B cell (primary cell): ENCODE measurements at regions not wholly inside any gene's neighbourhood (a gene's known extent, or its start where the extent isn't known, plus 50 kb on each side); places are given as distances from the start of the nearest gene placed in this dataset.

Experiments
- ATAC-seq: fragments of 200-7000 bp; cut with Tn5 transposase; one replicate; pipeline ENCODE4 v1.10.0; 2021; ENCODE audit warnings: low read depth, mild to moderate bottlenecking, moderate number of reproducible peaks, moderate library complexity
- CTCF ChIA-PET: fragments of 350-600 bp; sonication (Branson Sonifier 250); formaldehyde crosslinking; loops from one replicate; lab custom pipeline; 2021; ENCODE audit warnings: antibody characterized with exemption, inconsistent platforms; lab: Charles Lee
- POLR2A ChIA-PET: fragments of 350-600 bp; sonication (Branson Sonifier 250); formaldehyde crosslinking; loops from one replicate; lab custom pipeline; 2021; ENCODE audit warnings: antibody characterized with exemption; lab: Charles Lee
- DNase-seq: peaks from one replicate; pipeline ENCODE4 v3.0.0; 2013
- H2AFZ ChIP-seq: 2 replicates; pipeline ENCODE4 v1.6.1; 2012; ENCODE audit warnings: mild to moderate bottlenecking, low read depth, low read length; ENCODE audit not compliant: insufficient read depth, poor library complexity, severe bottlenecking
- H3K27ac ChIP-seq, 2 donors: 1 replicate in 1 of 2; 2 replicates in 1 of 2; pipeline ENCODE4 v1.5.1; 2012 to 2013; ENCODE audit warnings: low read length in 2 of 2, mild to moderate bottlenecking in 2 of 2, moderate library complexity in 1 of 2
- H3K27me3 ChIP-seq, 4 experiments: fragments of 200-600 bp in 1 of 4; sonication (generic) in 1 of 4; replicated peaks in 1 of 4; 1 replicate in 2 of 4; 2 replicates in 2 of 4; pipeline versions ENCODE4 v1.6.1 to v1.7.0; 2013 to 2016; ENCODE audit warnings: low read length in 3 of 4, mild to moderate bottlenecking in 2 of 4, mixed read lengths in 1 of 4, moderate library complexity in 1 of 4; ENCODE audit not compliant: insufficient read depth in 4 of 4, control insufficient read depth in 3 of 4; ENCODE audit errors: control extremely low read depth in 1 of 4
- H3K36me3 ChIP-seq, 2 experiments: replicated peaks in 1 of 2; 1 replicate in 1 of 2; 2 replicates in 1 of 2; pipeline versions ENCODE4 v1.6.1 to v1.7.1; 2013; ENCODE audit warnings: low read length in 1 of 2; ENCODE audit not compliant: insufficient read depth in 2 of 2, control insufficient read depth in 1 of 2; ENCODE audit errors: control extremely low read depth in 1 of 2, extremely low read depth in 1 of 2
- H3K4me1 ChIP-seq, 2 donors: fragments of 200-600 bp in 1 of 2; sonication (generic) in 1 of 2; 1 replicate in 1 of 2; 2 replicates in 1 of 2; pipeline versions ENCODE4 v1.5.1 to v1.6.1; 2013 to 2017; ENCODE audit warnings: low read length in 2 of 2; ENCODE audit not compliant: control insufficient read depth in 2 of 2, insufficient read depth in 2 of 2
- H3K4me2 ChIP-seq: replicated peaks from 2 replicates; pipeline ENCODE3; 2012; ENCODE audit warnings: mild to moderate bottlenecking, low read depth, low read length; ENCODE audit not compliant: poor library complexity, severe bottlenecking
- H3K4me3 ChIP-seq, 5 experiments: fragments of 200-600 bp in 1 of 5; sonication (generic) in 1 of 5; 1 replicate in 3 of 5; 2 replicates in 2 of 5; pipeline versions ENCODE4 v1.5.1 to v1.7.0; 2011 to 2016; ENCODE audit warnings: low read length in 4 of 5, mild to moderate bottlenecking in 4 of 5, low read depth in 2 of 5, control low read depth in 1 of 5, moderate library complexity in 1 of 5; ENCODE audit not compliant: insufficient read depth in 1 of 5; ENCODE audit errors: control extremely low read depth in 1 of 5, extremely low read depth in 1 of 5
- H3K79me2 ChIP-seq: fragments of 200-600 bp; sonication (generic); one replicate; pipeline ENCODE4 v1.6.0; 2016; ENCODE audit warnings: low read length; ENCODE audit not compliant: control insufficient read depth, insufficient read depth
- H3K9ac ChIP-seq: fragments of 200-600 bp; sonication (generic); 2 replicates; pipeline ENCODE4 v1.6.1; 2017; ENCODE audit warnings: mild to moderate bottlenecking, low read length, moderate library complexity
- H3K9me3 ChIP-seq, 3 donors: one replicate each; pipeline versions ENCODE4 v1.6.1 to v1.7.1; 2013; ENCODE audit warnings: low read length in 2 of 3; ENCODE audit not compliant: control insufficient read depth in 2 of 3, insufficient read depth in 1 of 3; ENCODE audit errors: control extremely low read depth in 1 of 3
- H4K20me1 ChIP-seq: 2 replicates; pipeline ENCODE4 v1.6.0; 2012; ENCODE audit warnings: mild to moderate bottlenecking, low read length; ENCODE audit not compliant: insufficient read depth, control insufficient read depth, poor library complexity, severe bottlenecking
- H3K27ac Mint-ChIP-seq: one replicate; pipeline ENCODE4 v1.8.0; 2021; ENCODE audit warnings: mixed read lengths
- H3K27me3 Mint-ChIP-seq: one replicate; pipeline ENCODE4 v1.8.0; 2021; ENCODE audit warnings: mixed read lengths
- H3K4me1 Mint-ChIP-seq: one replicate; pipeline ENCODE4 v1.8.0; 2021; ENCODE audit warnings: mixed read lengths
- H3K4me3 Mint-ChIP-seq: one replicate; pipeline ENCODE4 v1.8.0; 2021; ENCODE audit warnings: mixed read lengths
- H3K9me3 Mint-ChIP-seq: one replicate; pipeline ENCODE4 v1.8.0; 2022; ENCODE audit warnings: mixed read lengths; ENCODE audit not compliant: insufficient read depth
- CTCF ChIP-seq: fragments of 200-600 bp; IDR thresholded peaks from one replicate; pipeline ENCODE4 v1.8.0; 2022; ENCODE audit warnings: antibody characterized with exemption, mild to moderate bottlenecking
- EZH2 ChIP-seq: IDR thresholded peaks from 2 replicates; pipeline ENCODE4 v1.6.1; 2012; ENCODE audit warnings: borderline replicate concordance, low read depth, mild to moderate bottlenecking, moderate library complexity, low read length; ENCODE audit not compliant: insufficient read depth, poor library complexity, severe bottlenecking
- WGBS: methylation state at CpG from one replicate; pipeline ENCODE4 v1.1.5; 2013; ENCODE audit warnings: missing lambda C conversion rate; ENCODE audit not compliant: insufficient coverage; 5-methylcytosine and 5-hydroxymethylcytosine counted together
- intact Hi-C: fragments of 100-400 bp; cut with micrococcal nuclease; formaldehyde crosslinking; loops from one replicate; pipeline ENCODE4 v1.10.0; 2022

DNA sequence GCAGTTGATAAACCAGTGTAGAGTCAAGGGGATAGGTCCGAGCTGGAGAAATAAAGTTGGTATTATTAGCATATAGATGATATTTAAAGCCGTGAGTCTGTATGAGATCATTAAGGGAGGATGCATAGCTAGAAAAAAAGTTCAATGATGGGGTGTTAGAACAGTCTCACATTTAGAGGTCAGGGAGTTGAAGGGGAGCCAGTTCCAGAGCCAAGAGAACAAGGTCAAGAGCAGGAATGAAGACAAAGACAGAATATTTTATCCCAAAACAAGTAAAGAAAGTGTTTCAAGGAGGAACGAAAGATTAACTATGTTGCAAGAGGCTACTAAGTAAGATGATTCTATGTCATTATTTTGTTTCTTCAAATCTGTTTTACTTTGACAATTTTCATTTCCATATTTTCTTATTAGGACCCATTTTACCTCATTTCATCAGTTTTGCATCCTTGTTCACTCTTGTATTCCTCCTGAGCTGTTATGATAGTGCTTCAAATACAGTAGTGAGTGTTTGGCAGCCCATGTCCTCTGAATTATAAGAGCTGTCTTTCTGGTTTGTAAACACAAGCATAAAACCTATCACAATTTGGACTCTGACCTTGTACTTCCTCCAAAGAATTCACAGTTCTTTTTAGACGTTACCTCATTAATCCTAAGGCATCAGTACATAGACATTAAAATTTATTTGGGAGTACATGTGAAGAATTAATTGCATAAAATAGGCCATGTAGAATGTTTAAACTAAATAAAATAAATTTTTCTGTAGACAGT lies 695.7 kb upstream of the NECTIN3 start:
- DNase-seq, result no peak
- ChIA-PET POLR2A (no interaction called here), CTCF (no interaction called here)
- Histone ChIP-seq H3K9ac (no peak overlapping the region), H3K9me3 (no peaks in the 10 kb centered on the region), H3K4me3 (no peak overlapping the region), H3K4me1 (no peaks in the 10 kb centered on the region), H3K79me2 (no peaks in the 10 kb centered on the region), H3K27me3 (no peaks in the 10 kb centered on the region), H3K36me3 (no peaks in the 10 kb centered on the region), H3K27ac (no peak overlapping the region), H2AFZ (no peak overlapping the region), H3K4me2 (no peak overlapping the region), H4K20me1 (no peaks in the 10 kb centered on the region)
- WGBS, result 88% methylated on average over 2 of the region's 4 CpGs
- Mint-ChIP-seq H3K4me1 (no peaks in the 10 kb centered on the region), H3K9me3 (no peaks in the 10 kb centered on the region), H3K27ac (no peak overlapping the region), H3K27me3 (no peaks in the 10 kb centered on the region), H3K4me3 (no peak overlapping the region)
- TF ChIP-seq EZH2, result no peak
- ATAC-seq, result no peak
- intact Hi-C loops, result no loop called here

DNA sequence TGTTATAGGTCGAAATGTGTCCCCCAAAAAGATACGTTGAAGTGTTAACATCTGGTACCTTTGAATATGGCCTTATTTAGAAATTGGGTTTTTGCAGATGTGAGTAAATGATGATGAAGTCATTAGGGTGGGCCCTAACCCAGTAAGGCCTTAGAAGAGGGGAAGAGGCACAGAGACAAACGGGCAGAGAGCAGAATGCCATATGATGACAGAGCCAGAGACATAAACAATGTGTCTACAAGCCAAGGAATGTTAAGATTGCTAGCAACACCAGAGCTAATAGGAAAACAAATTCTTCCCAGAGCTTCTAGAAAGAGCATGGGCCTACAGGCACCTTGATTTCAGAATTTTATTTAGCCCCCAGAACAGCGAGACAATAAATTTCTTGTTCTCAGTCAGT lies 693.1 kb upstream of the NECTIN3 start:
- no peaks in the 10 kb centered on the region for H3K4me1 ChIP-seq
- ATAC-seq (no peak), DNase-seq (no peak)
- Mint-ChIP-seq H3K27me3 (no peaks in the 10 kb centered on the region), H3K4me1 (no peaks in the 10 kb centered on the region), H3K4me3 (no peak overlapping the region), H3K9me3 (no peaks in the 10 kb centered on the region), H3K27ac (no peak overlapping the region)
- no peaks in the 10 kb centered on the region for H3K36me3 ChIP-seq
- H3K27me3 ChIP-seq, result no peaks in the 10 kb centered on the region
- intact Hi-C loops, result no loop called here
- H3K9me3 ChIP-seq, result no peaks in the 10 kb centered on the region
- no peak overlapping the region for H3K9ac ChIP-seq
- no peak overlapping the region for H3K4me3 ChIP-seq
- no peak overlapping the region for H3K27ac ChIP-seq
- TF ChIP-seq EZH2, result no peak
- no peak for TF ChIP-seq CTCF
- no peaks in the 10 kb centered on the region for H4K20me1 ChIP-seq
- CTCF ChIA-PET, result interaction anchor here (0.9 kb wide), 1 partner anchor 64 kb away, joined by 4 read pairs; no protein-coding TSS in a partner anchor
- no peak overlapping the region for H2AFZ ChIP-seq
- POLR2A ChIA-PET, result no interaction called here
- 72% methylated on average over 3 of the region's 4 CpGs for WGBS
- no peaks in the 10 kb centered on the region for H3K79me2 ChIP-seq
- H3K4me2 ChIP-seq, result no peak overlapping the region
